MM.1S (cell line): ENCODE measurements at regions not wholly inside any gene's neighbourhood (a gene's known extent, or its start where the extent isn't known, plus 50 kb on each side); places are given as distances from the start of the nearest gene placed in this dataset.

Experiments used
- DNase-seq: peaks from one replicate; pipeline ENCODE4 v3.0.0-alpha.2; 2015
- H2AFZ ChIP-seq: fragments of 300-600 bp; sonication (generic); 2 replicates; pipeline ENCODE4 v1.6.0; 2016; ENCODE audit warnings: antibody characterized with exemption, low read length
- H3F3A ChIP-seq: fragments of 300-600 bp; sonication (generic); 2 replicates; pipeline ENCODE4 v1.6.1; 2016; ENCODE audit warnings: mild to moderate bottlenecking, antibody characterized with exemption, low read length, moderate library complexity, mixed read lengths; ENCODE audit not compliant: insufficient read depth
- H3K27ac ChIP-seq: fragments of 300-600 bp; sonication (generic); 2 replicates; pipeline ENCODE4 v1.5.1; 2016; ENCODE audit warnings: mild to moderate bottlenecking, low read length
- H3K27me3 ChIP-seq: fragments of 300-600 bp; sonication (generic); replicated peaks from 2 replicates; pipeline ENCODE4 v1.6.0; 2016; ENCODE audit warnings: low read length; ENCODE audit not compliant: insufficient read depth
- H3K36me3 ChIP-seq: fragments of 300-600 bp; sonication (generic); replicated peaks from 2 replicates; pipeline ENCODE4 v1.6.1; 2016; ENCODE audit warnings: mild to moderate bottlenecking, low read length, mixed read lengths; ENCODE audit not compliant: insufficient read depth
- H3K4me1 ChIP-seq: fragments of 300-600 bp; sonication (generic); 2 replicates; pipeline ENCODE4 v1.6.1; 2016; ENCODE audit warnings: low read length, mixed read lengths
- H3K4me2 ChIP-seq: fragments of 300-600 bp; sonication (generic); 2 replicates; pipeline ENCODE4 v1.6.0; 2016; ENCODE audit warnings: low read depth, low read length
- H3K4me3 ChIP-seq: fragments of 300-600 bp; sonication (generic); 2 replicates; pipeline ENCODE4 v1.5.1; 2016; ENCODE audit warnings: low read length, mixed read lengths
- H3K79me2 ChIP-seq: fragments of 300-600 bp; sonication (generic); 2 replicates; pipeline ENCODE4 v1.6.1; 2016; ENCODE audit warnings: mixed run types, low read length, mixed read lengths
- H3K9ac ChIP-seq: fragments of 300-600 bp; sonication (generic); 2 replicates; pipeline ENCODE4 v1.6.1; 2016; ENCODE audit warnings: low read length, mixed read lengths
- H3K9me2 ChIP-seq: fragments of 300-600 bp; sonication (generic); replicated peaks from 2 replicates; pipeline ENCODE4 v1.6.1; 2016; ENCODE audit warnings: mild to moderate bottlenecking, low read length, mixed read lengths; ENCODE audit not compliant: insufficient read depth
- H3K9me3 ChIP-seq: fragments of 300-600 bp; sonication (generic); replicated peaks from 2 replicates; pipeline ENCODE4 v1.6.1; 2016; ENCODE audit warnings: mild to moderate bottlenecking, low read length, mixed read lengths; ENCODE audit not compliant: insufficient read depth
- H4K20me1 ChIP-seq: fragments of 300-600 bp; sonication (generic); 2 replicates; pipeline ENCODE4 v1.6.1; 2016; ENCODE audit warnings: mild to moderate bottlenecking, low read length, moderate library complexity, mixed read lengths; ENCODE audit not compliant: insufficient read depth
- CTCF ChIP-seq: fragments of 300-600 bp; sonication (generic); IDR thresholded peaks from 2 replicates; pipeline ENCODE4 v1.5.1; 2016; ENCODE audit warnings: antibody characterized with exemption, low read length, mixed read lengths
- EZH2 ChIP-seq: fragments of 300-600 bp; sonication (generic); optimal IDR thresholded peaks from 2 replicates; pipeline ENCODE3; 2017; ENCODE audit warnings: low read depth, mild to moderate bottlenecking, antibody characterized with exemption, low read length, mixed read lengths
- EZH2phosphoT487 ChIP-seq: fragments of 300-600 bp; sonication (generic); IDR thresholded peaks from 2 replicates; pipeline ENCODE4 v1.6.1; 2018; ENCODE audit warnings: antibody characterized with exemption, low read length

GRCh38 chr10:107430446-107430845 is 265.9 kb upstream of the SORCS1 start:
- no peaks in the 10 kb centered on the region for H3F3A ChIP-seq
- no peak overlapping the region for H3K4me3 ChIP-seq
- H3K36me3 ChIP-seq = no peaks in the 10 kb centered on the region
- DNase-seq = no peak
- H4K20me1 ChIP-seq = no peaks in the 10 kb centered on the region
- no peaks in the 10 kb centered on the region for H3K79me2 ChIP-seq
- no peaks in the 10 kb centered on the region for H3K27me3 ChIP-seq
- no peak overlapping the region for H3K9ac ChIP-seq
- no peaks in the 10 kb centered on the region for H3K4me1 ChIP-seq
- H3K9me3 ChIP-seq = no peaks in the 10 kb centered on the region
- no peaks in the 10 kb centered on the region for H3K9me2 ChIP-seq
- no peak overlapping the region for H3K4me2 ChIP-seq
- no peak overlapping the region for H2AFZ ChIP-seq
- no peak overlapping the region for H3K27ac ChIP-seq
- TF ChIP-seq CTCF = no peak
- no peak for TF ChIP-seq EZH2
- no peak for TF ChIP-seq EZH2phosphoT487

GRCh38 chr10:107427016-107427415 is 262.5 kb upstream of the SORCS1 start:
- no peak for TF ChIP-seq EZH2
- TF ChIP-seq CTCF = no peak
- TF ChIP-seq EZH2phosphoT487 = no peak
- no peaks in the 10 kb centered on the region for H3K79me2 ChIP-seq
- no peaks in the 10 kb centered on the region for H4K20me1 ChIP-seq
- H3K9me3 ChIP-seq = no peaks in the 10 kb centered on the region
- no peaks in the 10 kb centered on the region for H3K9me2 ChIP-seq
- no peak overlapping the region for H3K4me2 ChIP-seq
- no peak for DNase-seq
- no peaks in the 10 kb centered on the region for H3K36me3 ChIP-seq
- no peaks in the 10 kb centered on the region for H3K27me3 ChIP-seq
- H3K4me3 ChIP-seq = no peak overlapping the region
- H3K9ac ChIP-seq = no peak overlapping the region
- no peaks in the 10 kb centered on the region for H3K4me1 ChIP-seq
- H3K27ac ChIP-seq = no peak overlapping the region
- H3F3A ChIP-seq = no peaks in the 10 kb centered on the region
- no peak overlapping the region for H2AFZ ChIP-seq

- Histone ChIP-seq H3K9ac (no peak overlapping the region; the same call in 1 of the 2 replicates), H3K27me3 (no peaks in the 10 kb centered on the region), H3K4me3 (peak overlapping the region; percentile 54), H4K20me1 (no peaks in the 10 kb centered on the region), H3K9me2 (no peaks in the 10 kb centered on the region), H3F3A (no peaks in the 10 kb centered on the region), H3K9me3 (no peaks in the 10 kb centered on the region), H3K36me3 (no peaks in the 10 kb centered on the region), H3K79me2 (no peaks in the 10 kb centered on the region), H3K27ac (no peak overlapping the region), H2AFZ (peak overlapping the region; percentile 77), H3K4me2 (peak overlapping the region; percentile 81), H3K4me1 (no peaks in the 10 kb centered on the region)
- TF ChIP-seq EZH2 (no peak), CTCF (no peak), EZH2phosphoT487 (no peak)
- DNase-seq = peak; percentile 56
Observed at GRCh38 chr10:107425931-107426553, 261.5 kb upstream of the SORCS1 start.
